Esophagus squamous epithelium (tissue), 4 donors: ENCODE measurements at regions not wholly inside any gene's neighbourhood (a gene's known extent, or its start where the extent isn't known, plus 50 kb on each side); places are given as distances from the start of the nearest gene placed in this dataset.
"Not testable (repeated sequence)": the region's sequence is repeated elsewhere in the genome, so short reads cannot be mapped to it uniquely, and the experiment has no call there.

Experiments used
- CTCF ChIP-seq, 6 experiments: fragments of 450-650 bp in 4 of 6; fragments of 200-600 bp in 2 of 6; sonication (generic) in 2 of 6; IDR thresholded peaks; one replicate each; pipeline ENCODE4 v1.5.1; 2016 to 2019; ENCODE audit warnings: antibody characterized with exemption in 6 of 6, mild to moderate bottlenecking in 4 of 6, moderate library complexity in 4 of 6
- POLR2A ChIP-seq, 4 donors: fragments of 450-650 bp; IDR thresholded peaks; one replicate each; pipeline ENCODE4 v1.6.1; 2017; ENCODE audit warnings: antibody characterized with exemption in 4 of 4, mild to moderate bottlenecking in 4 of 4, moderate library complexity in 3 of 4

- not testable (repeated sequence) for TF ChIP-seq CTCF, POLR2A (IDR thresholded peaks at IDR 0.05)
Measured at GRCh38 chr18:29715960-29716359, 1326.6 kb downstream of the DSC3 start.
